Esophagus squamous epithelium (tissue), 5 donors: ENCODE measurements at regions not wholly inside any gene's neighbourhood (a gene's known extent, or its start where the extent isn't known, plus 50 kb on each side); places are given as distances from the start of the nearest gene placed in this dataset.

Source experiments
- DNase-seq: peaks from one replicate; lab custom pipeline; 2025; lab: John Stamatoyannopoulos, UW
- H3K27ac ChIP-seq, 4 donors: fragments of 200-600 bp; sonication (generic); one replicate each; pipeline ENCODE4 v1.5.1; 2016 to 2019; ENCODE audit warnings: mild to moderate bottlenecking in 1 of 4
- H3K27me3 ChIP-seq, 4 donors: fragments of 200-600 bp; sonication (generic); 1 replicate in 3 of 4; 2 replicates in 1 of 4; pipeline versions ENCODE4 v1.5.1 to v1.6.0; 2017 to 2021; ENCODE audit warnings: antibody characterized with exemption in 1 of 4
- H3K36me3 ChIP-seq, 3 donors: fragments of 200-600 bp; sonication (generic); one replicate each; pipeline ENCODE4 v1.5.1; 2016 to 2019
- H3K4me1 ChIP-seq, 3 donors: fragments of 200-600 bp; sonication (generic); one replicate each; pipeline ENCODE4 v1.5.1; 2017 to 2019
- H3K4me3 ChIP-seq, 4 donors: fragments of 200-600 bp; sonication (generic); 1 replicate in 3 of 4; 2 replicates in 1 of 4; pipeline ENCODE4 v1.5.1; 2016 to 2019; ENCODE audit warnings: mild to moderate bottlenecking in 2 of 4, moderate library complexity in 1 of 4
- H3K9me3 ChIP-seq, 3 donors: fragments of 200-600 bp; sonication (generic); one replicate each; pipeline ENCODE4 v1.5.1; 2016 to 2019
- POLR2A ChIP-seq, 4 donors: fragments of 450-650 bp; IDR thresholded peaks; one replicate each; pipeline ENCODE4 v1.6.1; 2017; ENCODE audit warnings: antibody characterized with exemption in 4 of 4, mild to moderate bottlenecking in 4 of 4, moderate library complexity in 3 of 4
- WGBS, 2 donors: methylation state at CpG; one replicate each; pipeline ENCODE4 v1.1.5; 2018; 5-methylcytosine and 5-hydroxymethylcytosine counted together
- intact Hi-C: fragments of 100-400 bp; cut with DNase I; formaldehyde crosslinking; loops from one replicate; pipeline ENCODE4 v1.15.0; 2022
- TF ChIP-seq, protein P1 (sequence below), 6 experiments: fragments of 450-650 bp in 4 of 6; fragments of 200-600 bp in 2 of 6; sonication (generic) in 2 of 6; IDR thresholded peaks; one replicate each; pipeline ENCODE4 v1.5.1; 2016 to 2019; ENCODE audit warnings: antibody characterized with exemption in 6 of 6, mild to moderate bottlenecking in 4 of 6, moderate library complexity in 4 of 6
- donor health status: DM: yes; HTN: yes; CAD: no.

DNA sequence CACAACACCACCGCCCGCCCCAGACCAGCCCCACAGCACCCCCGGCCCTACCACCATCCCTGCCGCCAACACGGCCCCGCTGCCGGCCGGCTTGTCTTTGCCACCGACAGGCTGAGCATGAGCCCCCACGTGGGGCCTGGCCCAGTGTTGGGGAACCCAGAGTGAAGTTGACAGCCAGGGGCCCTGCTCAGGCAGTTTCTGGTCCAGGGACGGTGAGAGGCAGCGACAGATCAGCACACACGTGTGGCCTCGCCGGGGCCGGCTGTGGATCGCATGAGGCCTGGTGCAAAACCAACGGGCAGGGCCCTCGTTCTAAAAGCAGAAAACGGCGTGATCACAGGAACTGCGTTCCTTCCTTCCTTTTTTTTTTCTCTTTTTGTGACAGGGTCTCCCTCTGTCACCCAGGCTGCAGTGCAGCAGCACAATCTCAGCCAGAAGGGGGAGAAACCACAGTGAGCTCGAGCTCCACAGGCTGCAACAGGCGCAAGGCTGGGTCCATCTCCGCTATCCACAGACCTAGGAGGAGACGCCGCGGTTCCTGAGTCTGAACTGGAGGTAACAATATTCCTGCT is 50.5 kb upstream of the FBRSL1 start:
- DNase-seq = no peak
- Histone ChIP-seq H3K9me3 (no peaks in the 10 kb centered on the region), H3K36me3 (no peaks in the 10 kb centered on the region), H3K27me3 (peaks cover 0 to 83% (median under 1%) of the 10 kb centered on the region in 4 donors), H3K27ac (no peak overlapping the region), H3K4me1 (peaks cover 0 to 10% (median 0%) of the 10 kb centered on the region in 3 donors), H3K4me3 (no peak overlapping the region)
- intact Hi-C loops = no loop called here
- WGBS, 2 donors = 76 to 86% methylated on average over 4 to 16 of the region's 28 CpGs
- TF ChIP-seq, protein P1, sequence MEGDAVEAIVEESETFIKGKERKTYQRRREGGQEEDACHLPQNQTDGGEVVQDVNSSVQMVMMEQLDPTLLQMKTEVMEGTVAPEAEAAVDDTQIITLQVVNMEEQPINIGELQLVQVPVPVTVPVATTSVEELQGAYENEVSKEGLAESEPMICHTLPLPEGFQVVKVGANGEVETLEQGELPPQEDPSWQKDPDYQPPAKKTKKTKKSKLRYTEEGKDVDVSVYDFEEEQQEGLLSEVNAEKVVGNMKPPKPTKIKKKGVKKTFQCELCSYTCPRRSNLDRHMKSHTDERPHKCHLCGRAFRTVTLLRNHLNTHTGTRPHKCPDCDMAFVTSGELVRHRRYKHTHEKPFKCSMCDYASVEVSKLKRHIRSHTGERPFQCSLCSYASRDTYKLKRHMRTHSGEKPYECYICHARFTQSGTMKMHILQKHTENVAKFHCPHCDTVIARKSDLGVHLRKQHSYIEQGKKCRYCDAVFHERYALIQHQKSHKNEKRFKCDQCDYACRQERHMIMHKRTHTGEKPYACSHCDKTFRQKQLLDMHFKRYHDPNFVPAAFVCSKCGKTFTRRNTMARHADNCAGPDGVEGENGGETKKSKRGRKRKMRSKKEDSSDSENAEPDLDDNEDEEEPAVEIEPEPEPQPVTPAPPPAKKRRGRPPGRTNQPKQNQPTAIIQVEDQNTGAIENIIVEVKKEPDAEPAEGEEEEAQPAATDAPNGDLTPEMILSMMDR (IDR thresholded peaks at IDR 0.05) = no peak

DNA sequence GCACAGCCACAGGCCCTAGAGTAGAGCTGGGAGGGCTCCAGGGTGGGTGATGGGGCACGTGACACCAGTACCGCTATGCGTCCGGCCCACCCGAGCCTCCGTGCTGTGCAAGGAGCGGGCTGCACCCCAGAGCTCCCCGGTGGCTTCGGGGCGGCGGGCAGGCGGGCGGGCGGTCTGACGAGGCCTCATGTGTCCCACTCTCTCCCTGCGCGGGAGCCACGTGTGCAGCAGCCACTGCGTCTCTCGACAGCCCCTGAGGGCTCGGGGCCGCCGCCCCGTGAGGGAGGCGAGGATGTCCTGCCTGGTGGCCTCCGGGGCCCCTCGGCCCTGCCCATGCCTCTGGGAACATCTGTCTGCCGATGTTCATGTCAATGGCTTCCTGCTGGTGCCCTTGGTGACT is 51.2 kb upstream of the FBRSL1 start:
- no peaks in the 10 kb centered on the region for H3K9me3 ChIP-seq
- intact Hi-C loops = no loop called here
- H3K4me3 ChIP-seq = no peak overlapping the region
- H3K36me3 ChIP-seq = no peaks in the 10 kb centered on the region
- no peak for DNase-seq
- peaks cover 0 to 15% (median 4%) of the 10 kb centered on the region in 3 donors for H3K4me1 ChIP-seq
- H3K27ac ChIP-seq = no peak overlapping the region
- 95% methylated on average over 4 of the region's 28 CpGs; no CpG with 5 or more reads in 1 of the 2 donors for WGBS, 2 donors
- H3K27me3 ChIP-seq = peaks cover 0 to 90% (median 4%) of the 10 kb centered on the region in 4 donors
- TF ChIP-seq, protein P1 (IDR thresholded peaks at IDR 0.05) = no peak
- TF ChIP-seq POLR2A (IDR thresholded peaks at IDR 0.05) = no peak

DNA sequence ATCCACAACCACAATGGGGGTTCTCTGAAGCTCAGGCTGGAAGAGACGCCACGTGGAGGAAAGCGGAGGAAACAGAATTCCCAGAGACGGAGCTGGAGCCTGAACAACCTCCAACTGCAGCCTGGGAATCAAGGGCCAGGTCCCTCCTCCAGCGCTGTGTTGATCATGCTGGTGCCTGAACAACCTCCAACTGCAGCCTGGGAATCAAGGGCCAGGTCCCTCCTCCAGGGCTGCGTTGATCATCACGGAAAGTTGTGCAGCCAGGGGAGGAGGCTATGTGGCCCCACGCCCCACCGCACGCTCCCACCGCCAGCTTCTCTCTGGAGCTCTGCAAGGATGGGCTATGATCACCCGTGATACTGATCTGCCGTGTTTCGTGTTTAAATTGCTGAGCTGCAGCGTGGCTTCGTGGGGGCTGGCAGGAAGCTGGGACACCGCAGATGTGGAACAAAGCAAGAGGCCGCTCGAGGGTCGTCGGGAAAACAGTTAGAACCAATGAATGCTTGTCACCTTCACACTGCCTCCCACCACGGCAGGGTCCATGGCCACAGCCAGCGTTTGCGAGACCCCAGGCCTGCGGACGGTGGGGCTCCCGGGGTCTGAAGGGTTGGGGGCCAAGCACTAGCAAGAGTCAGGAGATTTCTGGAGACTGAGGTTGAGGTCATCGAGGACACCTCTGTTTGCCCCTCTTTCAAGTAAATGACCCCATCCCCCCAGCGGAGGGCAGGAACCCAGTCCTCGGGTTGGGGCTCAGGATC is 51.8 kb upstream of the FBRSL1 start:
- H3K27me3 ChIP-seq = peaks cover 0 to 90% (median 7%) of the 10 kb centered on the region in 4 donors
- intact Hi-C loops = no loop called here
- no peaks in the 10 kb centered on the region for H3K9me3 ChIP-seq
- H3K36me3 ChIP-seq = no peaks in the 10 kb centered on the region
- H3K4me1 ChIP-seq = peaks cover 0 to 21% (median 8%) of the 10 kb centered on the region in 3 donors
- no peak overlapping the region for H3K4me3 ChIP-seq
- WGBS, 2 donors = 87% methylated on average over 19 of the region's 30 CpGs; no CpG with 5 or more reads in 1 of the 2 donors
- H3K27ac ChIP-seq = no peak overlapping the region
- no peak for DNase-seq
- TF ChIP-seq, protein P1 (IDR thresholded peaks at IDR 0.05) = no peak

DNA sequence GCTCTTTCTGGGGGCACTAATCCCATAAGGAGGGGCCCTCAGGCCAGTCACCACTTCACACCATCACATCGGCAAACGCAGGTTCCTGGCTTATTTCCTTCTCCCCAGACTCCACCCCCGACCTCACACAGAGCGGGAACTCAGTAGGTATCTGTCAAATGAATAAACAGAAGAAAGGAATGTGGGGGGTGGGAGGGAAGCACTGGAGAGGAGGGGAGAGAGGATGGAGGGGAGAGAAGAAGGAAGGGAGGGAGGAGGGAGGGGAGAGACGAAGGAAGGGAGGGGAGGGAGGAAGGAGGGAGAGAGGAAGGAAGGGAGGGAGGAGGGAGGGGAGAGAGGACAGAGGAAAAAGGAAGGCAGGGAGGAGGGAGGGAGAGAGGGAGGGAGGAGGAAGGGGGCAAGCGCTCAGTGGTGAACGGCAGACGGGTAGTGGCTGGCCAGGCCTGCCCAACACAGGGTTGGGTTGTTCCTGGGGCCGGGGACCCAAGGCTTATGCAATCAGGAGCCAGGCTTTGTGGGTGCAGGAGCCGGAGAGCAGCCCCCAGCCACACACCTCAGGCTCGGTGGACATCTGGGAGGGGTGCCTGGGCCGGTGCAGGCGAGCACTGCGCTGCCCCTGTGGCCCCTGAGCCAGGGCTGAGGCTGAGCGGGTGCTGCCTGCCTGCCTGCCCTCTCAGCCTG is 52.6 kb upstream of the FBRSL1 start:
- H3K4me1 ChIP-seq = peaks cover 0 to 28% (median 8%) of the 10 kb centered on the region in 3 donors
- H3K36me3 ChIP-seq = no peaks in the 10 kb centered on the region
- H3K9me3 ChIP-seq = no peaks in the 10 kb centered on the region
- DNase-seq = no peak
- no peak overlapping the region for H3K27ac ChIP-seq
- 6 to 16% methylated on average over 8 to 10 of the region's 15 CpGs for WGBS, 2 donors
- no peak for TF ChIP-seq POLR2A (IDR thresholded peaks at IDR 0.05)
- TF ChIP-seq, protein P1 (IDR thresholded peaks at IDR 0.05) = no peak
- H3K27me3 ChIP-seq = peaks cover 0 to 95% (median 8%) of the 10 kb centered on the region in 4 donors
- no peak overlapping the region for H3K4me3 ChIP-seq
- intact Hi-C loops = no loop called here

DNA sequence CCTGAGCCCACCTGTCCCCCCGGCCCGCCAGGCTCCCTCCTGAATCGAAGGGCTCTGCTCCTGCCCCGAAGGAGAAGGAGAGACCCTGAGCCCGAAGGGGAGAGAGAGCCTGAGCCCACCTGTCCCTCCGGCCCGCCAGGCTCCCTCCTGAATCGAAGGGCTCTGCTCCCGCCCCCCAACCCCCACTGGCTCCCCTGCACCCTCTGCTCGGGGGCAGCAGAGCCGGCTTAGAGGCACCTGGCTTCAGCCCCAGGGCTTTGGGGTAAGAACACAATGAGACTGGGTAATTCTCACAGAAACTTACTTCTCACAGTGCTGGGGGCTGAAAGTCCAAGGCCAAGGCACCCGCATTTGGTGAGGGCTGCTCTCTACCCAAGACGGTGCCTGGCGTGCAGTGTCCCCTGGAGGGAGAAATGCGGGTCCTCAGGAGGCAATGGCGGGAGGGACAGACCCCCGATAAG is 53.1 kb upstream of the FBRSL1 start:
- TF ChIP-seq, protein P1 (IDR thresholded peaks at IDR 0.05) = no peak
- TF ChIP-seq POLR2A (IDR thresholded peaks at IDR 0.05) = no peak
- no peak for DNase-seq
- peaks cover 0 to 28% (median 8%) of the 10 kb centered on the region in 3 donors for H3K4me1 ChIP-seq
- H3K27ac ChIP-seq = no peak overlapping the region
- WGBS, 2 donors = 65 to 89% methylated on average over 4 to 13 of the region's 17 CpGs
- no peak overlapping the region for H3K4me3 ChIP-seq
- H3K9me3 ChIP-seq = no peaks in the 10 kb centered on the region
- intact Hi-C loops = no loop called here
- peaks cover 0 to 95% (median 8%) of the 10 kb centered on the region in 4 donors for H3K27me3 ChIP-seq
- no peaks in the 10 kb centered on the region for H3K36me3 ChIP-seq
